Globus pallidus (tissue), 1 donor: ENCODE measurements at regions not wholly inside any gene's neighbourhood (a gene's known extent, or its start where the extent isn't known, plus 50 kb on each side); places are given as distances from the start of the nearest gene placed in this dataset.

Source experiments
- DNase-seq: peaks from one replicate; pipeline ENCODE4 v3.0.0-alpha.2; 2015; ENCODE audit warnings: low spot score

DNA sequence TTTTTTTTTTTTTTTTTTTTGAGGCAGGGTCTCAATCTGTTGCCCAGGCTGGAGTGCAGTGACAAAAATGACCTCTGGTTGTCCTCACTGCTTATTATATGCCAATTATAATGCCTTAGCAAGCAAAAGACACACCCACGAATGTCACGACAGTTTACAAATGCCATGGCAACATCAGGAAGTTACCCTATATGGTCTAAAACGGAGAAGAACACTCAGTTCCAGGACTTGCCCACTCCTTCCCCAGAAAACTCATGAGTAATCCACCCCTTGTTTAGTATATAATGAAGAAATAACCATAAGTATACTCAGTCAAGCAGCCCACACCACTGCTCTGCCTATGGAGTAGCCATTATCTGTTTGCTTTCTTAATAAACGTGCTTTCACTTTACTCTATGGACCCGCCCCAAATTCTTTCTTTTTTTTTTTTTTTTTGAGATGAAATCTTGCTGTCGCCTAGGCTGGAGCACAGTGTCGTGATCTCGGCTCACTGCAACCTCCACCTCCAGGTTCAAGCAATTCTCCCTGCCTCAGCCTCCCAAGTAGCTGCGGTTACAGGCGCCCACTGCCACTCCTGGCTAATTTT lies 106.2 kb downstream of the SMIM20 start:
- no peak for DNase-seq

DNA sequence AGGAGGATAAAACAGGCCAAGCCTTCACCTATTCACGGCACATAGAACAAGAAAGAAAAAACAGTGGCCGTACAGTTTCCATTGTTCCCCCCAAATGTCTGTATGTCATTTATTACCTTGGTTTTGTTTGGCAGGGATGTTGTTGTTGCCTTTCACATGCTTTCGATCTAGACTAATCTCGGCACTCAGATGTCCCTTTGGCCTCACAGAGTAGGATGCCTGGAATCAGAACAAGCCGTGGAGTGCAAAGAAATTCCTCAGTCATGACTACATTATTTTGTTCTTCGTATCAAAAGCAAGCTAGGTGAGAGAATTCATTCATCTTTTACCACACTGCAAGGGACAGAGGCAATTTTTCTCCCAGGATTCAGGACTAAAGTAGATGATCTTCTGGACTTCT lies 106.9 kb downstream of the SMIM20 start:
- no peak for DNase-seq

DNA sequence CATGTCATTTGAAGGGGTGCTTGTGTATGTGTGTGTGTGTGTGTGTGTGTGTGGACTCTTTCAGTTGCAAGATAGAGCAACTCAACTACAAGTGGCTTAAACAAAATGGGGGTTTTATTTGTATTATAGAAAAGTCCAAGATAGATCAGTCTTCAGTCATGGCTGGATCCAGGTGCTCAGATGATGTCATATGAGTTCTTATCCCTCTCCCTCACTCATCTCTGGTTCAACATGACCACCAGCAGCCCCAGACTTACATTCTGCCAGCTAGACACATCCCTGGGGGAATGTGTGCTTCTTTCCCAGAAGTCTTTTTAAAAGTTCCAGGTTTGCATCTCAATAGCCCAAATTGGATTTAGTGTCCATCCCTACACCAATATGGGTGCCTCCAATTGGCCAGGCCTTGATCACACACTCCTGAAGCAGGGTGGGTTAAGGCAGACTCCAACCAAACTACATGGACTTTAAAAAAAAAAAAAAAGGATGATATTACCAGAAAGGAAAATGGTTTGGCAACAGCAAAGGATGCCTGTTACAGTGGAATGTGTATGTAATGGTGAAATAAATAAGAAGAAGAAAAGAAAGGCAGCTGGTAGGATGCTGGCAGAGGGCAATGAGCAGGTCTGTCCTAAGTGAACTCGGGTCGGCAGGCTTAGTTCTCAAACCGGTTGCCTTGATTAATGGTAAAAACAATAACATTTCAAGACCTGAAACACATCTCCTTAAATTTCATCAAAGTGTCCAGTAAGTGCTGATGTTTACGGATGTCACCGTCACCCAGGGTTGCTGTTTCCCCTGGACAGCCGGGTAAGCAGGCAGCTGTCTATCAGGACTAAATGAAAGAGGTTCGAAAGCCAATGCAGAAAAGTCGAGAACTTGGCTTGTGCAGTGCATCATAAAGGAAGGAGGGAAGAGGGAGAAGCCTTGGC lies 107.7 kb downstream of the SMIM20 start:
- no peak for DNase-seq

DNA sequence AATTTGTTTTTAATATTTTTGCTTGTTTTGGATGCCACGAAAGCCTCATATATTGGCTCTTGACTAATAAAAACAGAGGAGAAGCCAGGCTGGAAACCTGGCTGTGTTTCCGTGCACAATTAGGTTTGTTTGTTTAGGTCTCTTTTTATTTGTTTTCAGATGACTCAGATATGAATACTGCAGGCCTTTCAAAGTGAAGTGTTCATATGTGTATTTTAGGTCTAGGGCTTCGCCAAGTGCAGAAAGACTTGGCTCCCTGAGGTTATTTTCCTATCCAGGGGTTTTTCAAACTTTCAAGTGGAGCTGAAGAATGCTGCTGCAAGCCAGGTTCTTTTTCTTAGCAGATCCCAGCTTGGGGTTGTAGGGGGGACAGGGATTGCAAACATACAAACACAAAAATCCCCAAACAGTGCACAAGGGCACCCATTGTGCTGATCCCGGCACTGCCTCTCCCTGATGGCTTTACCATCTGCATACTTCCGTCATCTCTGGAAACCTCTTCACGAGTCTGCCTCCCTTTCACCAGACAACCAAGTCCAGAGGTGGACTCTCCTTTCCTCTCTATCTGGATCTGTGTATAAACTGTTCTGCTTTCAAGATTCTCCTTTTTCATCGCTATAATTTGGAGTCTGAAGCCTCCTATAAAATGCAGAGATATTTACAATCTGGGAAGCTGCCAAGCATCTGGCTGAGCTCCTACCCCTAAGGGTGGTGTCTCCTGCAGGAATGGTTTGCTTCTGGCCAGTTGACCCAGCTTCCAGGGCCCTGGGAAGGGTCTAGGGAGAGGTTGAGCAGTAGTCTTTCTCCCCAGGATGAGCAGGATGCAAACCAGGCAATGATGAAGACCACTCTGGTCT lies 108.6 kb downstream of the SMIM20 start:
- no peak for DNase-seq

DNA sequence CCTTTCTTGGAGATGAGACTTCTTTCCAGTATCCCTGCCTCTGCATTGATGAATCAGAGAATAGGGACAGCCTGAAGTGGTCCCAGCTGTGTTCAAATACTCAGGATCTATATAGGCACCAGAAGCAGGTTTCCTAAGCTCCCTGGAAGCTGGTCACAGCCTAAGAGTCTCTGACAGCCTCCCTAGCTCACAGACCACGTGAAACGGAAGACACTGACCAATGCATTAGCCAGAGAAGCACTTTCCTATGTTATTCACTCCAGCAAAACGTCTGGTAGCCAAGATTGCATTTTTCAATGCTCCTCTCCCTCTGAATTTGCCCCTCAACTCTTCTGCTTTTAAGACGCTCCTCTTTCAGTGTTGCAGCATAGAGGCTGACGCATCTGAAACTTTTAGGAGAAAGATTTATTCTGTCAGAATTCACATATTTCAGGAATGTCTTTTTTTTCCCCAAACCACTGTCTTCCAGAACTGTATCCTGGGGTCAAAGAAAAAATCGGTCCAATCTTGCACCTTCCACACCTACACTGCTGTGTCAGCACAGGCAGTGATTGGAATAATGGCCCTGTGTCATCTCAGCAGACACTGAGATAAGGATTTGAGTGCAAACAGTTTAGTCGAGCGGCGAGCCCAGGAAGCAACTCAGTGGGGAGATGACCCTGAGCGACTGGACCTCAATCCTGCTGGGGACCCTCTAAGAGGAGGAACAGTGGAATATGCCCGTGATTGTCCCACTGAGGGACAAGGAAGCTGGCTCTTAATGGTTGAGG lies 109.4 kb downstream of the SMIM20 start:
- DNase-seq = no peak

DNA sequence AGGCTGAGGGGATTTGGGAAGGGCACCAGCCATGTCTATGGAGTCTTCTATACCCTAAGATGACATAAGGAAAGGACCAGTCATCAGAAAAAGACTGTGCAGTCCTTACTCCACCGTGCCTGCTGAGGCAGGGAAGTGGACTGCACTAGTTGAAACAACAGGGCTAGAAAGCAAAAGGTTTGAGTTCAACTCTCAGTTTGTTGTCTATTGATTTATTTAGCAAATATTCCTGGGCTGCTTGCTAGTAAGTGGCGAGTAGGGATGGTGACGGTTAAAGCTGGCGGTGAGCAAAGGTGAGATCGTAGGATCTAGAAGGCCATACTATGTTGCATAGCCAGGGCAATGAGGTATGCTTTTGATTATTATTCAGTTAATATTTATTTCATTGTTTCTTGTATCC lies 110.1 kb downstream of the SMIM20 start:
- no peak for DNase-seq

DNA sequence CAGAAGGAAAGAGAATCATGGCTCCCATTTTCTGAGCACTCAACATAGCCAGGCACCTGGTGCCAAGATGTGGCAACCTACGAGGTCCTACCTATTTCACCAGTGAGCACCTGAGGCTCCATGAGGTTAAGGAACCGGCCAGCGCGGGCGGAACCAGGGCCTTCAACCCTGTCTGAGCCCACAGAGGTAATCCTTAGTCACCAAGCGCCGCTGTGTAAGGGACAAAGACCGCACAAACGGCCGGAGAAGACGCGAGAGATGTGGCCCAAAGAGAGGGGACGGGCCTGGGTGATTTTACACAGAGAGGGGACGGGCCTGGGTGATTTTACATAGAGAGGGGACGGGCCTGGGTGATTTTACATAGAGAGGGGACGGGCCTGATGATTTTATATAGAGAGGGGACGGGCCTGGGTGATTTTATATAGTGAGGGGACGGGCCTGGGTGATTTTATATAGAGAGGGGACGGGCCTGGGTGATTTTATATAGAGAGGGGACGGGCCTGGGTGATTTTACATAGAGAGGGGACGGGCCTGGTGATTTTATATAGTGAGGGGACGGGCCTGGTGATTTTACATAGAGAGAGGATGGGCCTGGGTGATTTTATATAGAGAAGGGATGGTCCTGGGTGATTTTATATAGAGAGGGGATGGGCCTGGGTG lies 114.2 kb downstream of the SMIM20 start:
- no peak for DNase-seq

DNA sequence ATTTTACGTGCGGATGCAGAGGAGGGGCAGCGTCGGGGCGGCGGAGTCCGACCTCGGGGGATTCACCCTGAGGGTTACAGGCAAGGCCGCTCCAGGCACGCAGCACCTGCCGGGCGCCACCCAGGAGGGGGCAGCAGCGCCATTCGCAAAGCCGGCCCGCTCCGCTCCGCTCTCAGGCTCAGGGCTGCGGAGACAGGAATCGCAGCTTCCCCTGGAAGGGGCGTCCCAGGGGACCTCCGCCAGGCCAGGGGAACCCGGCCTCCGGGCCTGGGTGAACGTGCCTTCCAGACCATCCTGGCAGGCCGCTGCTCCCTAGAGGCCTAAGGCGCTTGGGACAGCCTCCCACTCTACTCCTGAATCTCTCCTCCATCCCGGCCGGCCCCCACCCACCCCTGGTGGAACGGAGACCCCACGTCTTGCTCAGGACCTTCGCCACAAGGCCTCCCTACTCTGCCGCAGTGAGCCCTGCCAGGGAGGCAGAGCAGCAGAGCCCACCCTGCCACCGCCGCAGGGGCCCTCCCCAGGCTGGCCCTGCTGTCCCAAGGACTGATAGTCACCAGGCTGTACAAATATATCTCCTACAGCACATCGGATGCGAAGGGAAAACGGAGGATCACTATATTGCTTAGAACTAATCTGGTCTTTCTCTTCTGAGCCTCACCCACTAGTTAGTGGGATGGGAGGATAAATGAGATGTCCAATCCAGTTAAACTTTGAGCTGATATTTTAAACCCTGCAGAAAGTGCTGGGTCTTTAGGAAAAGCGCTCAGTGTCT lies 115.0 kb downstream of the SMIM20 start:
- peak; percentile 33 for DNase-seq

DNA sequence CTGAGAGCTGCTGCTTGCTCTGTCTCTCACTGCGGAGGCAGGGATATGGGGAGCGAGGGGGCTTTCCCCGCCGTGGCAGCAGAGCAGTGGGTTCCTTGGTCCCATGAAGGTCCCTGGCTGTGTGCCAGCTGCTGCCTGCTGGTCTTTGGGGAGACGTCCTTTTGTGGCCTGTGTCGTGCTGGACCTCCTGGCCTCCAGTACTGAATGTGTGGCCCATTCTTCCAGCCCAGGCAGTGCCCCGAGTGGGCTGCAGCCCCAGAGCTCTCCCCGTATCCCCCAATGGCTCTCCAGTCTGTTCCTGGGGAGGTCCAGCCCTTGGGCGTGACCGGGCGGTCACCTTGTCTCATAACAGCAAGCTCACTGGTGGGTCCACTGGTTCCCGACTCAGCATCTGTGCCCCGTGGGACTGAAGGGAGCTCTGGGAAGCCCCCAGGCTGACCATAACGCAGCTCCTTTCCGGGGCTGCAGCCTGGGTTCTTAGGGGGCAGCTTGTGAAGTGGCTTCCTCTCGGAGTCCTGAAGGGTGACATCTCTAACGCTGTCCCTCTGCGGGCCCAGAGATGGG lies 115.6 kb downstream of the SMIM20 start:
- DNase-seq = no peak

DNA sequence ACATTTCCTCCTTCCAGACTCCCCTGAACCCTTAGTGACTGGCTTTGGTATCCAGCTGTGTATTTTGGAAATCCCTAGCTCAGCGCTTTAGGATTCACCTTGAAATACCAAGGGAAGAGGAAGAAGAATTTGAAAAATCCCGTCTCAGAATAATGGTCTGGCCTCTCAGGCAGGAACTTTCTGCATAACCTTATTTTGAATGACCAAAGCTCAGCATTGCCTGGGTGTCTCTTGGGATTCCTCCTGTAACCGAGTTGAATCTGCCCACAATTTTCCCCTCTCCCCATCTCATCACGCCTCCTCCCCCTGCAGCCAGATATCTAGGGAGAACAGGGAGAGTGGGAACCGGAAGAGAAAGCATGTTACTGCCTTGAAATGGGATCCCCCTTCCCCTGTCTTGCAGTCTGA lies 116.2 kb downstream of the SMIM20 start:
- no peak for DNase-seq

DNA sequence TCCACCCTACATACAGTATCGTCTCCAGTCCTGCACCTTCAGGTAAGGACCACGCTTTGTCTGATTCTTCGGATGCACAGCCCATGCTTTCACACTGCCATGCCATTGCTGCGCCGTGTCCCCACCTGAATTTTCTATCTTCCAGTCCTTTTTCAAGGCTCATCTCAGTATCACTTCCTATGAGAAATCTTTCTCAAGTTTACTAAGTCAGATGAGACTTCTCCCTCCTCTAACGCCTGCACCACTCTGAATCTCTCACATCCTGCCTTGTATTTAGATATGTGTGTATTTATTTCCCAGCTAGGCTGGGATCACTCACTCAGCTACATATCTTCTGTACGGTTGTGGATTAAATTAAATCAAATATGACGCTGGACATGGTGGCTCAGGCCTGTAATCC lies 116.8 kb downstream of the SMIM20 start:
- no peak for DNase-seq

DNA sequence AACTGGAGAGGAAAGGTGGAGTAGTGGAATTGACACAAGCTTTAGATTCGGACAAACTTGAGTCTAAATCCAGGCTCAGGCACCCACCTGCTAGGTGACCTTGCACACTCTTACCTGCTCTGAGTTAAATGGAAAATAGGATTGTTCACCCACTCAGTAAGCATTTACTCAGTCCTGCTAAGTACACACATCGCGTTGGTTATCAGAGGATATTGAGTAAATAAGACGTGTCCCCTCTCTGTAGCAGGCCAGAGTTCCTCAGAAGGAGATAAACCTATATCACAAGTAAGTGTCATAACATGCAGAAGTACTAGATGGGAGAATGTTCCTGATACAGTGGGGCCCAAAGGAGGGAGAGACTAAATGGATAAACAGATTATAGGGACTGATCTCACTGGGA lies 117.7 kb downstream of the SMIM20 start:
- DNase-seq = no peak

DNA sequence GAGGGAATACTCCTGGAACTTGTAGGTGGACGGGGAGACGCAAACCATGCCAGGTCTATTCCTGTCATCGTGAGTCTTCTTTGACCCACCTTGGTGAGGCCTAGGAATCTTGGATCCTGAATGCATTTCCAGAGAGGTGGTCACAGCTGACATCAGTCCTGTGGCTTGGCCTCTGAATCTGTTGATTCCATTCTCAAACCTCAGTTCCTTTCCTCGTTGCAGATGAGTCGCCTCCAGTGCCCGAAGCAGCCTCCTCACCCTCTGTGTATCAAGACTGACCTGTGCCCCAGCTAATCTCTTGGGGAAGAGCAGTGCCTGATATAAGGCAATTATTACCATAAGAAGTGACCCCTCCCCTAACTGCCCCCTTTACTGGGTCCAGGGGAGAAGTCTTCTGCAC lies 118.1 kb downstream of the SMIM20 start:
- no peak for DNase-seq

DNA sequence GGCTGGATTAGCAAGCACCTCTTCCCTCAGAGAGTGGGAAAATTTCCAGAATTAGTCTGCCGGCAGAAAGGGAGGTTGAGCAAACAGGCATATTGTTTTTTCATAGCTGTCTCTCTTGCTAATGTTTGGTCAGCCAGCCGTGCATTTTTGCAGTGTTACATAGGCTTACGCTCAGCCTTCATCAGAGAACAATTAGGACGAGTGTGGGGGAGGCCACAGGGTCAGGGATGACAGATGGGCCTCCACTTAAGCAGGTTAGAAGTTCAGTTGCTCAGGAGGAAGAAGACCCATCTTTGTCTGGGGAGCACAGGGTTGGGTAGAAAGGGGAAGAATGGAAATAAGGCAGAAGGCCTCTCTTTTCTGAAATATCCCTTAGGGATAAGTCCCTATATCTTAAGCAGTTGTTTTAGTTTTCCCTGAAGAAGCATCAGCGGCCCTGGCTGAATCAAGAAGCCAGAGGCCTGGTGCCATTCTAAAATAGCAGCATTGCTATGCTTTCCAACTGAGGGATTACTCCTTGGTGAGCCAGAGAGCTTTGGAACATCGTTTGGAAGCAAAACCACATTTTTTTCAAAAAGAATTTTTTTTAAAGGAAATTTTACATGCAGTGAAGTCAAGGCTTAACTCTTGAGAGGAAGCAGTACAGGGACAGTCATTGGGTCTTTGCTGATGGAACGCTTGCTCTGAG lies 118.8 kb downstream of the SMIM20 start:
- no peak for DNase-seq

DNA sequence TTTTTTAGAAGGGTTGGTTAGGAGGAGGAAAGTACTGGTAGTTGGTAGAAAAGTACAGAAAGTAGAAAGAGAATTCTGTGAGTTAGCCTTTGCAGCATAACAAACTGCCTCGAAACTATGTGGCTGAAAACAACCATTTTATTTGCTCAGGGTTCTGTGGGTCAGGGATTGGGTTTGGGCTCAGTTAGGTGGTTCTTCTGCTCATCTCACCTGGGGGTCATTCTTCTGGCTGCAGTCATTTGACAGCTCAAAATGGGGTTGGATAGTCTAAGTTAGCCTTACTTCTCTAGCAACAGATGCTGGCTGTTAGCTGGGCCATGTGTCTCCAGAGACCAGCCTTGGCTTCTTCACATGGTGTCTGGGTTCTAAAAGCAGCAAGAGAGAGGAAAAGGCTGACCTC lies 119.4 kb downstream of the SMIM20 start:
- DNase-seq = no peak

DNA sequence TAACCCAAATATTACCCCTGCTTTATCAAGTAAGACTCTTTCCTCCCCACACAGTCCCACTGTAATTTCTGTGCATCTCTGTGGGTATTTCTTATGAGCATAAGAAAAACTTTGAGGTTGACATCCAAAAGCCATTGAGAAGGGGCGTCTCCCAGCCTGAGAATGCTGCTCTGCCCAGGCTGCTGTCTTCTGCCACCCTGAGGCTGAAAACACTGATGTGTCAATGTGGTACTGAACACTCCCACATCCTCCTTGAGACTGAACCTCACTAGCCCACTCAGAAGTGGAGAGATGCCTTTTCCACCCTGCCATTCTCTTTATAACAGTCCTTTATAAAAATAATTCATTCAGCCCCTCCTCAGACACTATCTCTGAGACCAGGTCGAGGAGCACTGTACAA lies 120.8 kb downstream of the SMIM20 start:
- DNase-seq = no peak

DNA sequence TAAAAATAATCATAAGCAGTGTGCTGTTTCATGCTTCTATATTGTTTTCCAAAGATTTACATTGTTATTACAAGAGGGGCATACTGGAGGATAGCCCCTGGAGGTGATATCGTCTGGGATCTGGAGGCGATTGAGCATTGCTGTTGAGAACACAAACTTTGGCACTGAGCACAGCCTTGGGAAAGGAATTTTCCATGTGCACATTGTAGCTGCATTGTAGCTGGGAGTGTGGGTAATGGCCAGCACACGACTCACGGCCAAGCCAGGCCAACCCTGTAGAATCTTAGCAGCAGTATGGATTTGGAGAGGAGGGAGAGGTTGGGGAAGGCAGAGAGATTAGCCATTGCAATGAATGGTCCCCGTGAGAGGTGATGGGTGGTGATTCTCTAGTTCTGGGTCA lies 121.9 kb downstream of the SMIM20 start:
- DNase-seq = no peak

DNA sequence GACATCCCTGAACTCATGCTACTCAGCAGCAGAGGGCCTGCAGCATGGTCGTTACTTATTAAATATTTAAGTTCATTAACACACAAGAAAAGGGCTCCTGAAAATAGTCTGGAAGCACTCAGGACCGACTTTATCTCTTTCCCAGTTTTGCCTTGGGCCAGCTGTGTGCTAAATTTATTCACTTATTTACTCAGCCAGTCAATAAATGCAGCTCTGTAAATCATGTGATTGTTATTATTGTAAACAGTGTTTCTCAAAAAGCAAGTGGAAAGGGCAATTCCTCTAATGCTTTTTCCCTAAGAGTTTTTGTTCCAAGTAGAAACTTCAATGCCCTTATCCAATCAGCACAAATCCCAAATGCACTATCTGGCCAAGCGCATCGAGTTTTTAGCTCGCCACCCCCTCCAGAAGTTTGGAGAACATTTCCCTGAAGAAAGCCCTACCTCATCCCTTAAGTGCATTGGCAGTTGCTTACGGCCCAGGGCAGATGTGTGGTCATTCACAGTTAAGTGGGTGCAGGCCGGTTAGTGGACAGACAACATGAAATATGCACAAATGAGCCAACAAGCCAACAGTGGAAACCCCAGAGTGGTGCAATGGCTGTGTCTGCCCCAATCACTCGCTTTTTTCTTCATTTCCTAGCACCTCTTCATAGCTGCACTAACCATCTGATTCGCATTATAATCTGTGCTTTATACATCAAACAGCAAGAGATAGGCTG lies 125.8 kb downstream of the SMIM20 start:
- DNase-seq = no peak

DNA sequence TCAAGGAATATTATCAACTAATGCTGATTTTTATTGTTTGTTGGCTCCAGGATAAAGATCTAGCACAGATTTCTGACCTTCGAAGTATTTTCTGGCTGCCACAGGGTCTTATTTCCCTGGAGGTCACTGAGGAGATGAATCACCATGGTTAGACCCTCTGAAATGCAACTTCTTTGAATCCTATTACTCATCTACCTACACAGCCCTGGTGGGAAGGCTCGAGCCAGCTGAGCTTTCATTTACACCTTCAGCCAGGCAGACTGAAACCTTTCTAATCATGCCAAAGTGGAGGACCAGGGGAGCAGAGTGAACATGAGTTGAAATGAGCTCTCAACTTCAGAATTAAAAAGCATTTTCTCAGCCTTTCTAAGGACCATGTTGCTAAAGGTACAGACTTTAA lies 130.5 kb downstream of the SMIM20 start:
- no peak for DNase-seq
